ENCODE measurements at regions not wholly inside any gene's neighbourhood (a gene's known extent, or its start where the extent isn't known, plus 50 kb on each side); places are given as distances from the start of the nearest gene placed in this dataset.
A peak's percentile ranks its signal among the peaks of the same experiment; 100 is the strongest.

DNA sequence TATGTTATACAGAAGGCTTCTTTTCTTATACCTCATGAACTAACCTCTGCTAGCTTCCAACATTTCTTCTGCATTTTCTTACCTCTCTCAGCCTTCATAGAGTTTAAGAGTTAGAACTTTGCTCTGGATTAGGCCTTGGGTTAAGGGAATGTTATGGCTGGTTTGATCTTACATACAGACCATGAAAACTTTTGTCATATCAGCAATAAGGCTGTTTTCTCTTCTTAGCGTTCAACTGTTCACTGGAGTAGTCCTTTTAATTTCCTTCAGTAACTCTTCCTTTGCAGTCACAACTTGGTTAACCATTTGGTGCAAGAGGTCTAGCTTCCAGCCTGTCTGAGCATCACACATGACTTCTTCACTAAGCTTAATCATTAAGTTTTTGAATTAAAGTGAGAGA lies 329.0 kb upstream of the CCNG1 start:
- Histone ChIP-seq H2BK5ac (ENCODE audit: insufficient read length, low read length) (no peak overlapping the region), H3K79me2 (ENCODE audit: insufficient read depth, low read length) (no peaks in the 10 kb centered on the region), H2AK5ac (ENCODE audit: insufficient read length, low read length) (no peak overlapping the region), H4K5ac (ENCODE audit: insufficient read length, low read depth, low read length) (no peak overlapping the region), H2BK120ac (ENCODE audit: low read depth, low read length, poor library complexity, severe bottlenecking) (no peak overlapping the region), H3K27me3 (ENCODE audit: insufficient read depth, low read length) (no peaks in the 10 kb centered on the region), H3K4me1 (ENCODE audit: insufficient read depth, low read length) (no peaks in the 10 kb centered on the region), H3K23me2 (ENCODE audit: insufficient read length, low read depth, low read length, poor library complexity, severe bottlenecking) (no peaks in the 10 kb centered on the region), H3T11ph (ENCODE audit: low read length) (no peak overlapping the region), H3K79me1 (ENCODE audit: insufficient read depth, low read depth, low read length, poor library complexity, severe bottlenecking) (no peaks in the 10 kb centered on the region), H3K14ac (ENCODE audit: insufficient read depth, low read length) (no peak overlapping the region), H3K23ac (ENCODE audit: insufficient read length, low read depth, low read length) (no peak overlapping the region), H2BK12ac (ENCODE audit: insufficient read length, low read depth, low read length) (no peak overlapping the region), H4K91ac (ENCODE audit: insufficient read length, low read depth, low read length) (no peak overlapping the region), H3K56ac (ENCODE audit: insufficient read length, low read depth, low read length) (no peak overlapping the region), H4K20me1 (ENCODE audit: control insufficient read depth, insufficient read depth, insufficient read length) (no peaks in the 10 kb centered on the region), H3K4ac (ENCODE audit: low read depth, low read length) (no peak overlapping the region), H3K4me2 (ENCODE audit: insufficient read depth, insufficient read length, low read length) (no peak overlapping the region), H3K9me3 (ENCODE audit: control insufficient read depth, low read depth, low read length) (no peaks in the 10 kb centered on the region), H3K27ac (ENCODE audit: insufficient read length, low read depth, low read length) (no peak overlapping the region), H2BK20ac (ENCODE audit: low read depth, low read length, poor library complexity, severe bottlenecking) (no peak overlapping the region), H4K8ac (replicated peaks; ENCODE audit: insufficient read length, low read depth, low read length) (no peak overlapping the region), H2BK15ac (ENCODE audit: low read depth, low read length) (no peak overlapping the region), H3K18ac (ENCODE audit: insufficient read length, low read depth, low read length) (no peak overlapping the region), H2AFZ (ENCODE audit: low read length) (no peak overlapping the region), H3K9ac (ENCODE audit: extremely low read depth, insufficient read length, low read length) (no peak overlapping the region)
- TF ChIP-seq, protein P1, sequence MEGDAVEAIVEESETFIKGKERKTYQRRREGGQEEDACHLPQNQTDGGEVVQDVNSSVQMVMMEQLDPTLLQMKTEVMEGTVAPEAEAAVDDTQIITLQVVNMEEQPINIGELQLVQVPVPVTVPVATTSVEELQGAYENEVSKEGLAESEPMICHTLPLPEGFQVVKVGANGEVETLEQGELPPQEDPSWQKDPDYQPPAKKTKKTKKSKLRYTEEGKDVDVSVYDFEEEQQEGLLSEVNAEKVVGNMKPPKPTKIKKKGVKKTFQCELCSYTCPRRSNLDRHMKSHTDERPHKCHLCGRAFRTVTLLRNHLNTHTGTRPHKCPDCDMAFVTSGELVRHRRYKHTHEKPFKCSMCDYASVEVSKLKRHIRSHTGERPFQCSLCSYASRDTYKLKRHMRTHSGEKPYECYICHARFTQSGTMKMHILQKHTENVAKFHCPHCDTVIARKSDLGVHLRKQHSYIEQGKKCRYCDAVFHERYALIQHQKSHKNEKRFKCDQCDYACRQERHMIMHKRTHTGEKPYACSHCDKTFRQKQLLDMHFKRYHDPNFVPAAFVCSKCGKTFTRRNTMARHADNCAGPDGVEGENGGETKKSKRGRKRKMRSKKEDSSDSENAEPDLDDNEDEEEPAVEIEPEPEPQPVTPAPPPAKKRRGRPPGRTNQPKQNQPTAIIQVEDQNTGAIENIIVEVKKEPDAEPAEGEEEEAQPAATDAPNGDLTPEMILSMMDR (conservative IDR thresholded peaks at IDR 0.05) = no peak
- H3K36me3 Mint-ChIP-seq (ENCODE audit: insufficient read depth in 1 of 3, low read depth in 3 of 3) = no peaks in the 10 kb centered on the region
- peaks cover 6 to 9% of the 10 kb centered on the region in 2 experiments; a peak in 3 of 4 replicates for H3K4me1 Mint-ChIP-seq
- no CpG with 5 or more reads among the region's 1 CpG for WGBS (ENCODE audit: extremely low coverage, insufficient read length, low lambda C conversion rate)
- H3K9me3 Mint-ChIP-seq = no peaks in the 10 kb centered on the region
- H3K27me3 Mint-ChIP-seq (ENCODE audit: low read depth) = no peaks in the 10 kb centered on the region
- no peak for DNase-seq
- H3K27ac Mint-ChIP-seq = peak overlapping the region in 1 of 3 experiments; percentile 2; a peak in 1 of 7 replicates
- H3K4me3 Mint-ChIP-seq = no peak overlapping the region
